ENCODE measurements at regions not wholly inside any gene's neighbourhood (a gene's known extent, or its start where the extent isn't known, plus 50 kb on each side); places are given as distances from the start of the nearest gene placed in this dataset.

- no peaks in the 10 kb centered on the region for H3K36me3 ChIP-seq (ENCODE audit: control insufficient read depth in 2 of 2, extremely low read depth in 1 of 2, insufficient read depth in 2 of 2, low read length in 2 of 2)
- no peaks in the 10 kb centered on the region for H3K9me3 ChIP-seq (ENCODE audit: control insufficient read depth, low read depth, low read length)
- no peak overlapping the region for H2AFZ ChIP-seq (ENCODE audit: control insufficient read depth, low read length)
- FAIRE-seq (no peak), DNase-seq (ENCODE audit: low read depth, low spot score) (no peak)
- H3K4me3 ChIP-seq (ENCODE audit: control insufficient read depth in 2 of 3, extremely low read depth in 1 of 3, insufficient read depth in 2 of 3, low read depth in 1 of 3, low read length in 3 of 3), result no peak overlapping the region
- no peaks in the 10 kb centered on the region for H3K27me3 ChIP-seq (ENCODE audit: control insufficient read depth, extremely low read depth, insufficient read depth, low read length)
- H4K20me1 ChIP-seq (ENCODE audit: control insufficient read depth, extremely low read depth, insufficient read depth, low read length), result no peaks in the 10 kb centered on the region
- dilution Hi-C loops (cut with MboI; ENCODE audit: extremely low pct_ligation_motif_present, low sequenced_read_pairs), result no loop called here
- TF ChIP-seq, protein P1, sequence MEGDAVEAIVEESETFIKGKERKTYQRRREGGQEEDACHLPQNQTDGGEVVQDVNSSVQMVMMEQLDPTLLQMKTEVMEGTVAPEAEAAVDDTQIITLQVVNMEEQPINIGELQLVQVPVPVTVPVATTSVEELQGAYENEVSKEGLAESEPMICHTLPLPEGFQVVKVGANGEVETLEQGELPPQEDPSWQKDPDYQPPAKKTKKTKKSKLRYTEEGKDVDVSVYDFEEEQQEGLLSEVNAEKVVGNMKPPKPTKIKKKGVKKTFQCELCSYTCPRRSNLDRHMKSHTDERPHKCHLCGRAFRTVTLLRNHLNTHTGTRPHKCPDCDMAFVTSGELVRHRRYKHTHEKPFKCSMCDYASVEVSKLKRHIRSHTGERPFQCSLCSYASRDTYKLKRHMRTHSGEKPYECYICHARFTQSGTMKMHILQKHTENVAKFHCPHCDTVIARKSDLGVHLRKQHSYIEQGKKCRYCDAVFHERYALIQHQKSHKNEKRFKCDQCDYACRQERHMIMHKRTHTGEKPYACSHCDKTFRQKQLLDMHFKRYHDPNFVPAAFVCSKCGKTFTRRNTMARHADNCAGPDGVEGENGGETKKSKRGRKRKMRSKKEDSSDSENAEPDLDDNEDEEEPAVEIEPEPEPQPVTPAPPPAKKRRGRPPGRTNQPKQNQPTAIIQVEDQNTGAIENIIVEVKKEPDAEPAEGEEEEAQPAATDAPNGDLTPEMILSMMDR (optimal IDR thresholded peaks at IDR 0.05 in 1 of 3, IDR thresholded peaks at IDR 0.05 in 1 of 3, conservative IDR thresholded peaks at IDR 0.05 in 1 of 3; ENCODE audit: extremely low read depth in 1 of 3, insufficient read depth in 2 of 3, low read length in 3 of 3), result no peak
- TF ChIP-seq EZH2 (IDR thresholded peaks at IDR 0.05; ENCODE audit: low read length), result no peak
- no peak overlapping the region for H3K27ac ChIP-seq (ENCODE audit: control insufficient read depth, insufficient read depth, low read length)
- H3K79me2 ChIP-seq (ENCODE audit: control insufficient read depth, insufficient read depth, low read length), result no peaks in the 10 kb centered on the region
- no peaks in the 10 kb centered on the region for H3K9me1 ChIP-seq (ENCODE audit: control insufficient read depth, extremely low read depth, insufficient read depth, low read length)
- H3K9ac ChIP-seq (ENCODE audit: control insufficient read depth, extremely low read depth, insufficient read depth, low read length), result no peak overlapping the region
- H3K4me2 ChIP-seq (ENCODE audit: control insufficient read depth, extremely low read depth, insufficient read depth, low read depth, low read length), result no peak overlapping the region
- H3K4me1 ChIP-seq (ENCODE audit: control insufficient read depth, extremely low read depth, insufficient read depth, low read length), result peaks cover 3% of the 10 kb centered on the region
These were observed 275.1 kb upstream of the ANKRD55 start for GRCh38 chr5:56508249-56508648.

GRCh38 chr5:56507351-56507930 is 274.3 kb upstream of the ANKRD55 start:
- no peaks in the 10 kb centered on the region for H3K9me1 ChIP-seq (ENCODE audit: control insufficient read depth, extremely low read depth, insufficient read depth, low read length)
- H3K4me1 ChIP-seq (ENCODE audit: control insufficient read depth, extremely low read depth, insufficient read depth, low read length), result no peaks in the 10 kb centered on the region
- no peaks in the 10 kb centered on the region for H3K79me2 ChIP-seq (ENCODE audit: control insufficient read depth, insufficient read depth, low read length)
- no peak overlapping the region for H3K4me3 ChIP-seq (ENCODE audit: control insufficient read depth in 2 of 3, extremely low read depth in 1 of 3, insufficient read depth in 2 of 3, low read depth in 1 of 3, low read length in 3 of 3)
- H3K27ac ChIP-seq (ENCODE audit: control insufficient read depth, insufficient read depth, low read length), result no peak overlapping the region
- FAIRE-seq (no peak), DNase-seq (ENCODE audit: low read depth, low spot score) (no peak)
- no peaks in the 10 kb centered on the region for H3K36me3 ChIP-seq (ENCODE audit: control insufficient read depth in 2 of 2, extremely low read depth in 1 of 2, insufficient read depth in 2 of 2, low read length in 2 of 2)
- no peak overlapping the region for H3K9ac ChIP-seq (ENCODE audit: control insufficient read depth, extremely low read depth, insufficient read depth, low read length)
- dilution Hi-C loops (cut with MboI; ENCODE audit: extremely low pct_ligation_motif_present, low sequenced_read_pairs), result no loop called here
- H4K20me1 ChIP-seq (ENCODE audit: control insufficient read depth, extremely low read depth, insufficient read depth, low read length), result no peaks in the 10 kb centered on the region
- no peak overlapping the region for H2AFZ ChIP-seq (ENCODE audit: control insufficient read depth, low read length)
- H3K27me3 ChIP-seq (ENCODE audit: control insufficient read depth, extremely low read depth, insufficient read depth, low read length), result no peaks in the 10 kb centered on the region
- no peak for TF ChIP-seq EZH2 (IDR thresholded peaks at IDR 0.05; ENCODE audit: low read length)
- TF ChIP-seq, protein P1 (optimal IDR thresholded peaks at IDR 0.05 in 1 of 3, IDR thresholded peaks at IDR 0.05 in 1 of 3, conservative IDR thresholded peaks at IDR 0.05 in 1 of 3; ENCODE audit: extremely low read depth in 1 of 3, insufficient read depth in 2 of 3, low read length in 3 of 3), result no peak
- no peaks in the 10 kb centered on the region for H3K9me3 ChIP-seq (ENCODE audit: control insufficient read depth, low read depth, low read length)
- no peak overlapping the region for H3K4me2 ChIP-seq (ENCODE audit: control insufficient read depth, extremely low read depth, insufficient read depth, low read depth, low read length)
